Lung (tissue), 11 donors: ENCODE measurements at regions not wholly inside any gene's neighbourhood (a gene's known extent, or its start where the extent isn't known, plus 50 kb on each side); places are given as distances from the start of the nearest gene placed in this dataset.
A peak's percentile ranks its signal among the peaks of the same experiment; 100 is the strongest.

Source experiments
- ATAC-seq: fragments of 200-7000 bp; cut with Tn5 transposase; one replicate; pipeline ENCODE4 v1.9.1; 2020; ENCODE audit warnings: moderate number of reproducible peaks; ENCODE audit not compliant: insufficient read depth, low FRiP score
- DNase-seq, 3 donors: peaks; one replicate each; pipeline ENCODE4 v3.0.0-alpha.2; 2013 to 2017
- H3K27ac ChIP-seq, 2 donors: one replicate each; pipeline ENCODE4 v1.5.1; 2013; ENCODE audit warnings: mild to moderate bottlenecking in 2 of 2, moderate library complexity in 2 of 2, control low read depth in 1 of 2, inconsistent platforms in 1 of 2, low read depth in 1 of 2, low read length in 1 of 2
- H3K27me3 ChIP-seq, 3 donors: one replicate each; pipeline ENCODE4 v1.5.1; 2013; ENCODE audit warnings: low read length in 2 of 3; ENCODE audit not compliant: control insufficient read depth in 3 of 3, insufficient read depth in 3 of 3
- H3K36me3 ChIP-seq, 4 donors: one replicate each; pipeline ENCODE4 v1.5.1; 2013; ENCODE audit warnings: low read length in 4 of 4, mild to moderate bottlenecking in 1 of 4, moderate library complexity in 1 of 4; ENCODE audit not compliant: control insufficient read depth in 4 of 4, insufficient read depth in 4 of 4
- H3K4me1 ChIP-seq, 5 donors: one replicate each; pipeline ENCODE4 v1.5.1; 2013; ENCODE audit warnings: low read length in 5 of 5, mild to moderate bottlenecking in 2 of 5, moderate library complexity in 1 of 5; ENCODE audit not compliant: control insufficient read depth in 5 of 5, insufficient read depth in 5 of 5
- H3K4me3 ChIP-seq: one replicate; pipeline ENCODE4 v1.5.1; 2013; ENCODE audit warnings: mild to moderate bottlenecking, control low read depth, moderate library complexity
- H3K9ac ChIP-seq, 2 donors: one replicate each; pipeline ENCODE4 v1.5.1; 2013; ENCODE audit warnings: low read length in 2 of 2, control low read depth in 1 of 2; ENCODE audit not compliant: insufficient read depth in 1 of 2
- H3K9me3 ChIP-seq, 4 donors: one replicate each; pipeline ENCODE4 v1.5.1; 2013; ENCODE audit warnings: low read length in 3 of 4, mild to moderate bottlenecking in 1 of 4, moderate library complexity in 1 of 4; ENCODE audit not compliant: control insufficient read depth in 4 of 4, insufficient read depth in 3 of 4
- WGBS, 2 donors: extraction: QIAGEN DNeasy Blood & Tissue Kit; methylation state at CpG; one replicate each; pipeline ENCODE4 v1.1.7; 2013; 5-methylcytosine and 5-hydroxymethylcytosine counted together
- TF ChIP-seq, protein P1 (sequence below): IDR thresholded peaks from 2 replicates; pipeline ENCODE4 v1.5.1; 2012; ENCODE audit warnings: mild to moderate bottlenecking; ENCODE audit errors: control extremely low read depth, extremely low read depth
- donor health status: control.
- donor health status: control.
- donor health status: Bipolar disorder and iron deficiency.
- donor health status: healthy.
- donor health status: DM: yes; HTN: yes; CAD: no.

DNA sequence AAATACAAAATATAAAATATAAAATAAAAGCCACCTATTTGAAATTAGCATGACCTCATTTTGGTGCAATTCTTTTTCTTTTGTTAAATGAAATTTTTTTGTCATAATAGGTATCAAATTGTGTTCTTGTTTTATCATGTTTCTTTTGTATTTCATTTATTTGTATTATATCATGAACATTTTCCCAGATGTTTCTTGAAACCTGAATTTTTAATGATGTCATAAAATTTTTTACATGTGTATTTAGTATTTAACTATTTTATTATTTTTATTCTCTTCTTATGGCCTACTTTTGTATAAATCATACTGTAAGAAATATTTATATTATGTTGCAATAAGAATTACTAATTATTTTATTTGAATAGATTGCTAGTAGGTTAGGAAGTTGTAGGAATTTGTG, 361.7 kb downstream of the TMEM161B start:
- H3K4me3 ChIP-seq: no peak overlapping the region

GRCh38 chr5:87900419-87900818, 368.2 kb downstream of the TMEM161B start:
- TF ChIP-seq, protein P1, sequence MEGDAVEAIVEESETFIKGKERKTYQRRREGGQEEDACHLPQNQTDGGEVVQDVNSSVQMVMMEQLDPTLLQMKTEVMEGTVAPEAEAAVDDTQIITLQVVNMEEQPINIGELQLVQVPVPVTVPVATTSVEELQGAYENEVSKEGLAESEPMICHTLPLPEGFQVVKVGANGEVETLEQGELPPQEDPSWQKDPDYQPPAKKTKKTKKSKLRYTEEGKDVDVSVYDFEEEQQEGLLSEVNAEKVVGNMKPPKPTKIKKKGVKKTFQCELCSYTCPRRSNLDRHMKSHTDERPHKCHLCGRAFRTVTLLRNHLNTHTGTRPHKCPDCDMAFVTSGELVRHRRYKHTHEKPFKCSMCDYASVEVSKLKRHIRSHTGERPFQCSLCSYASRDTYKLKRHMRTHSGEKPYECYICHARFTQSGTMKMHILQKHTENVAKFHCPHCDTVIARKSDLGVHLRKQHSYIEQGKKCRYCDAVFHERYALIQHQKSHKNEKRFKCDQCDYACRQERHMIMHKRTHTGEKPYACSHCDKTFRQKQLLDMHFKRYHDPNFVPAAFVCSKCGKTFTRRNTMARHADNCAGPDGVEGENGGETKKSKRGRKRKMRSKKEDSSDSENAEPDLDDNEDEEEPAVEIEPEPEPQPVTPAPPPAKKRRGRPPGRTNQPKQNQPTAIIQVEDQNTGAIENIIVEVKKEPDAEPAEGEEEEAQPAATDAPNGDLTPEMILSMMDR: no peak

More for the DNA sequence above, 361.7 kb downstream of the TMEM161B start:
- H3K9ac ChIP-seq: no peak overlapping the region
- no peak overlapping the region for H3K27ac ChIP-seq
- no peaks in the 10 kb centered on the region for H3K9me3 ChIP-seq
- H3K27me3 ChIP-seq: no peaks in the 10 kb centered on the region
- ATAC-seq: no peak
- TF ChIP-seq, protein P1: no peak
- DNase-seq: no peak
- H3K36me3 ChIP-seq: no peaks in the 10 kb centered on the region
- no peaks in the 10 kb centered on the region for H3K4me1 ChIP-seq

DNA sequence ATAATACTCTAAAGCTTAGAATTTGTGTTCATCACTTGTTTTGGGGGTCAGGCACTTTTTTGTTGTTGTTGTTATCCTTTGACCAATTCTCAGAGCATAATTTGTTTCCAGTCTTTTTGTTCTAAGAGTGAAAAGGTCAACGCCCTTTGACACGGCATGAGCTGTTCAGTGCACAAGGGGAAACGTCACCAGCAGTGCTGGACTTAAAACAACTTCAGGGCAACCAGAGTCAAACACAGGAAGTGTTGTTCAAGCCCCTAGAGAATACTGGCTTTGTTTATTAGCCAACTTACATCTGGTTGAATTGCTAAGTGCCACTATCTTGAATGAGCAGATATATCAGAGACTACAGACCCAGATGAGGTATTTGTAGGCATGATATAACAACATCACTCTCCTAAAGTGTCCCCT, 368.9 kb downstream of the TMEM161B start:
- DNase-seq: peak in 2 of 3 donors; percentile 9 to 37
- WGBS, 2 donors: 29 to 33% methylated on average over 3 of the region's 3 CpGs

More at GRCh38 chr5:87900419-87900818, 368.2 kb downstream of the TMEM161B start:
- WGBS, 2 donors: 70 to 83% methylated on average over 2 of the region's 2 CpGs
- no peaks in the 10 kb centered on the region for H3K9me3 ChIP-seq
- no peaks in the 10 kb centered on the region for H3K4me1 ChIP-seq
- ATAC-seq (no peak), DNase-seq (peak in 1 of 3 donors; percentile 1)
- H3K27ac ChIP-seq: peak overlapping the region in 1 of 2 donors; percentile 27
- no peaks in the 10 kb centered on the region for H3K36me3 ChIP-seq
- no peak overlapping the region for H3K9ac ChIP-seq
- no peaks in the 10 kb centered on the region for H3K27me3 ChIP-seq
- no peak overlapping the region for H3K4me3 ChIP-seq

More for the DNA sequence above, 368.9 kb downstream of the TMEM161B start:
- Histone ChIP-seq H3K36me3 (no peaks in the 10 kb centered on the region), H3K27me3 (no peaks in the 10 kb centered on the region), H3K4me1 (no peaks in the 10 kb centered on the region), H3K27ac (no peak overlapping the region), H3K9ac (no peak overlapping the region), H3K4me3 (no peak overlapping the region), H3K9me3 (no peaks in the 10 kb centered on the region)
- TF ChIP-seq, protein P1: no peak
- ATAC-seq: no peak
